CD4-positive, alpha-beta memory T cell (primary cell): ENCODE measurements at regions not wholly inside any gene's neighbourhood (a gene's known extent, or its start where the extent isn't known, plus 50 kb on each side); places are given as distances from the start of the nearest gene placed in this dataset.

Source experiments
- CTCF ChIA-PET: fragments of 350-600 bp; sonication (Branson Sonifier 250); formaldehyde crosslinking; loops from one replicate; lab custom pipeline; 2021; ENCODE audit warnings: inconsistent platforms; ENCODE audit not compliant: partially characterized antibody; lab: Charles Lee
- POLR2A ChIA-PET: fragments of 350-600 bp; sonication (Branson Sonifier 250); formaldehyde crosslinking; loops from one replicate; lab custom pipeline; 2021; ENCODE audit not compliant: partially characterized antibody; lab: Charles Lee
- DNase-seq, 5 donors: peaks; one replicate each; pipeline versions ENCODE4 v3.0.0 to v3.0.0-alpha.2; 2020 to 2022; ENCODE audit warnings: mixed read lengths in 1 of 5
- H3K27ac ChIP-seq: one replicate; pipeline ENCODE4 v1.7.0; 2013; ENCODE audit warnings: low read depth, low read length
- H3K27me3 ChIP-seq: 2 replicates; pipeline ENCODE4 v1.7.0; 2013; ENCODE audit warnings: mild to moderate bottlenecking, low read length, moderate library complexity; ENCODE audit not compliant: insufficient read depth
- H3K36me3 ChIP-seq: 2 replicates; pipeline ENCODE4 v1.7.0; 2013; ENCODE audit warnings: mild to moderate bottlenecking, low read length, moderate library complexity; ENCODE audit not compliant: insufficient read depth
- H3K4me1 ChIP-seq: 2 replicates; pipeline ENCODE4 v1.7.0; 2013; ENCODE audit warnings: mild to moderate bottlenecking, low read length, moderate library complexity; ENCODE audit not compliant: insufficient read depth
- H3K4me3 ChIP-seq, 2 donors: one replicate each; pipeline ENCODE4 v1.7.0; 2013; ENCODE audit warnings: low read length in 2 of 2, mild to moderate bottlenecking in 1 of 2
- H3K9me3 ChIP-seq, 2 donors: one replicate each; pipeline ENCODE4 v1.7.0; 2013; ENCODE audit warnings: low read length in 2 of 2, control low read depth in 1 of 2; ENCODE audit not compliant: control insufficient read depth in 1 of 2
- H3K27ac Mint-ChIP-seq, 7 donors: one replicate each; pipeline ENCODE4 v1.8.0; 2020 to 2021; ENCODE audit warnings: mixed read lengths in 7 of 7, mild to moderate bottlenecking in 6 of 7, inconsistent platforms in 3 of 7, moderate library complexity in 3 of 7
- H3K27me3 Mint-ChIP-seq, 2 donors: one replicate each; pipeline ENCODE4 v1.8.0; 2020 to 2021; ENCODE audit warnings: mixed read lengths in 2 of 2
- H3K36me3 Mint-ChIP-seq, 2 donors: one replicate each; pipeline ENCODE4 v1.8.0; 2020 to 2021; ENCODE audit warnings: mixed read lengths in 2 of 2, inconsistent platforms in 1 of 2, mild to moderate bottlenecking in 1 of 2
- H3K4me1 Mint-ChIP-seq, 4 donors: one replicate each; pipeline ENCODE4 v1.8.0; 2020 to 2021; ENCODE audit warnings: mixed read lengths in 4 of 4, mild to moderate bottlenecking in 1 of 4
- H3K4me3 Mint-ChIP-seq, 8 donors: one replicate each; pipeline ENCODE4 v1.8.0; 2020 to 2021; ENCODE audit warnings: mixed read lengths in 8 of 8, mild to moderate bottlenecking in 7 of 8, moderate library complexity in 6 of 8, inconsistent platforms in 3 of 8
- H3K9me3 Mint-ChIP-seq, 8 donors: one replicate each; pipeline ENCODE4 v1.8.0; 2020 to 2021; ENCODE audit warnings: mixed read lengths in 8 of 8, mild to moderate bottlenecking in 5 of 8, inconsistent platforms in 3 of 8, moderate library complexity in 1 of 8
- intact Hi-C: fragments of 100-400 bp; cut with micrococcal nuclease; formaldehyde crosslinking; loops from one replicate; pipeline ENCODE4 v1.15.1; 2023

- H3K4me1 Mint-ChIP-seq: no peaks in the 10 kb centered on the region
Observed at GRCh38 chr18:78716581-78716980, 263.0 kb upstream of the SALL3 start.

GRCh38 chr18:78717051-78717765, 262.4 kb upstream of the SALL3 start:
- Mint-ChIP-seq H3K27me3 (peaks cover 5 to 6% of the 10 kb centered on the region in 2 donors), H3K9me3 (peaks cover 0 to 2% (median 0%) of the 10 kb centered on the region in 8 donors), H3K36me3 (no peaks in the 10 kb centered on the region), H3K27ac (no peak overlapping the region), H3K4me3 (no peak overlapping the region), H3K4me1 (no peaks in the 10 kb centered on the region)
- ChIA-PET POLR2A (no interaction called here), CTCF (no interaction called here)
- Histone ChIP-seq H3K36me3 (no peaks in the 10 kb centered on the region), H3K4me1 (no peaks in the 10 kb centered on the region), H3K9me3 (no peaks in the 10 kb centered on the region), H3K27ac (no peak overlapping the region), H3K27me3 (no peaks in the 10 kb centered on the region), H3K4me3 (no peak overlapping the region)
- DNase-seq: no peak
- intact Hi-C loops: no loop called here

More at GRCh38 chr18:78716581-78716980, 263.0 kb upstream of the SALL3 start:
- no peak overlapping the region for H3K4me3 ChIP-seq
- Mint-ChIP-seq H3K27ac (no peak overlapping the region), H3K4me3 (no peak overlapping the region), H3K9me3 (peaks cover 0 to 2% (median 0%) of the 10 kb centered on the region in 8 donors), H3K36me3 (no peaks in the 10 kb centered on the region), H3K27me3 (peaks cover 2 to 5% of the 10 kb centered on the region in 2 donors)
- intact Hi-C loops: no loop called here
- ChIA-PET CTCF (no interaction called here), POLR2A (no interaction called here)
- no peak for DNase-seq
- H3K36me3 ChIP-seq: no peaks in the 10 kb centered on the region
- H3K9me3 ChIP-seq: no peaks in the 10 kb centered on the region
- no peaks in the 10 kb centered on the region for H3K4me1 ChIP-seq
- no peaks in the 10 kb centered on the region for H3K27me3 ChIP-seq
- H3K27ac ChIP-seq: no peak overlapping the region

GRCh38 chr18:78717766-78718150, 261.9 kb upstream of the SALL3 start:
- Mint-ChIP-seq H3K36me3 (no peaks in the 10 kb centered on the region), H3K27me3 (peaks cover 5 to 6% of the 10 kb centered on the region in 2 donors), H3K4me3 (no peak overlapping the region), H3K27ac (no peak overlapping the region), H3K9me3 (peaks cover 0 to 2% (median 0%) of the 10 kb centered on the region in 8 donors), H3K4me1 (no peaks in the 10 kb centered on the region)
- intact Hi-C loops: no loop called here
- no peaks in the 10 kb centered on the region for H3K36me3 ChIP-seq
- no peaks in the 10 kb centered on the region for H3K4me1 ChIP-seq
- no peak overlapping the region for H3K27ac ChIP-seq
- no peak overlapping the region for H3K4me3 ChIP-seq
- no peaks in the 10 kb centered on the region for H3K27me3 ChIP-seq
- DNase-seq: no peak
- CTCF ChIA-PET: no interaction called here
- POLR2A ChIA-PET: no interaction called here
- no peaks in the 10 kb centered on the region for H3K9me3 ChIP-seq

- no peaks in the 10 kb centered on the region for H3K4me1 ChIP-seq
- POLR2A ChIA-PET: no interaction called here
Observed at GRCh38 chr18:78719821-78720220, 259.8 kb upstream of the SALL3 start.

DNA sequence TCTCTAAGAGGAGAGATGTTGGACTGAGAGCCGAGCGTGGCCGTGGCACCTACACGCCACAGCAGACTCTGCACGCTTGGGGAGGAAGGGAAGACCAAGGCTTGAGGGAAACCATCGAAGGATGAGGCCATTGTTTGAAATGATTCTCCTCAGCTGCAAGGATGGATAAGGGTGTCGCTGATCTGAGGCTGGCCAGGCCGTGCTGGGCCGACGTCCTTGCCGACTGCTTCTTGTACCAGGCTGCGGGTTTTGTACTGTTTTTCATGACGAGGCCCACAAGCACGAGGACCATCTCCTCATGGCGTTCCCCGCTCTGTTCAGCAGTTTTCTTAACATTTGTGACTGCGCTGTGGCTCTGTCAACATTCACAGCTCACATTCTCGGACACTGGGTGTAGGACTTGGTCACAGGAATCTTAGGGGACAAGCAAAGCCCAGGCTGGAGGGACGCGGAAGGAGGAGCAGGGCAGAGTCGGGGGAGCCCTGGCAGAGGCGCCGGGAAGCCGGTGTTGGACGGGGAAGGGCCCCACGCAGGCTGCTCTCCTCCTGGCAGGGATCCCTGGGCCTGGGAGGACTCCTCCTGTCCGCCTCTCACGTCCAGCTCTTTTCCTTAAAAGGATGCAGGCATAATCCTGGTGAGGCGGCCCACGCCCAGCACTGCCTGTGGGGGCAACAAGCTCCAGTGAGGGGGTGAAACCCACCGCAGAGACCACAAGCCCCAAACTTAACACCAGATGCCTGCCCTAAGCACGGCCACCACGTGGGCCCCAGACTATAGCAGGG, 259.0 kb upstream of the SALL3 start:
- no peaks in the 10 kb centered on the region for H3K4me1 ChIP-seq
- ChIA-PET CTCF (no interaction called here), POLR2A (no interaction called here)
- no peaks in the 10 kb centered on the region for H3K27me3 ChIP-seq
- H3K4me3 ChIP-seq: no peak overlapping the region
- intact Hi-C loops: no loop called here
- no peaks in the 10 kb centered on the region for H3K9me3 ChIP-seq
- Mint-ChIP-seq H3K27ac (no peak overlapping the region), H3K4me1 (no peaks in the 10 kb centered on the region), H3K4me3 (no peak overlapping the region), H3K27me3 (peaks cover 3 to 6% of the 10 kb centered on the region in 2 donors), H3K9me3 (peaks cover 0 to 2% (median 0%) of the 10 kb centered on the region in 8 donors), H3K36me3 (no peaks in the 10 kb centered on the region)
- H3K27ac ChIP-seq: no peak overlapping the region
- no peaks in the 10 kb centered on the region for H3K36me3 ChIP-seq
- DNase-seq: no peak

More at GRCh38 chr18:78719821-78720220, 259.8 kb upstream of the SALL3 start:
- Mint-ChIP-seq H3K9me3 (peaks cover 0 to 2% (median 0%) of the 10 kb centered on the region in 8 donors), H3K4me1 (no peaks in the 10 kb centered on the region), H3K27me3 (peaks cover 3 to 6% of the 10 kb centered on the region in 2 donors), H3K27ac (no peak overlapping the region), H3K4me3 (no peak overlapping the region), H3K36me3 (no peaks in the 10 kb centered on the region)
- Histone ChIP-seq H3K27me3 (no peaks in the 10 kb centered on the region), H3K36me3 (no peaks in the 10 kb centered on the region), H3K4me3 (no peak overlapping the region), H3K9me3 (no peaks in the 10 kb centered on the region), H3K27ac (no peak overlapping the region)
- CTCF ChIA-PET: no interaction called here
- intact Hi-C loops: no loop called here
- DNase-seq: no peak

GRCh38 chr18:78721238-78721875, 258.3 kb upstream of the SALL3 start:
- H3K4me3 Mint-ChIP-seq: no peak overlapping the region
- intact Hi-C loops: no loop called here

GRCh38 chr18:78721981-78722380, 257.6 kb upstream of the SALL3 start:
- Histone ChIP-seq H3K4me1 (no peaks in the 10 kb centered on the region), H3K27me3 (no peaks in the 10 kb centered on the region), H3K4me3 (no peak overlapping the region), H3K36me3 (no peaks in the 10 kb centered on the region), H3K9me3 (no peaks in the 10 kb centered on the region), H3K27ac (no peak overlapping the region)
- Mint-ChIP-seq H3K4me3 (no peak overlapping the region), H3K4me1 (no peaks in the 10 kb centered on the region), H3K36me3 (no peaks in the 10 kb centered on the region), H3K9me3 (peaks cover 0 to 2% (median 0%) of the 10 kb centered on the region in 8 donors), H3K27me3 (peaks cover 3 to 6% of the 10 kb centered on the region in 2 donors), H3K27ac (no peak overlapping the region)
- no peak for DNase-seq
- CTCF ChIA-PET: no interaction called here
- intact Hi-C loops: no loop called here
- POLR2A ChIA-PET: no interaction called here

More at GRCh38 chr18:78721238-78721875, 258.3 kb upstream of the SALL3 start:
- no peak overlapping the region for H3K4me3 ChIP-seq
- H3K36me3 ChIP-seq: no peaks in the 10 kb centered on the region
- POLR2A ChIA-PET: no interaction called here
- DNase-seq: no peak
- H3K9me3 ChIP-seq: no peaks in the 10 kb centered on the region
- H3K27me3 Mint-ChIP-seq: peaks cover 3 to 6% of the 10 kb centered on the region in 2 donors
- no peaks in the 10 kb centered on the region for H3K4me1 ChIP-seq
- no peak overlapping the region for H3K27ac ChIP-seq
- no peaks in the 10 kb centered on the region for H3K27me3 ChIP-seq
- CTCF ChIA-PET: no interaction called here
- H3K27ac Mint-ChIP-seq: no peak overlapping the region
- no peaks in the 10 kb centered on the region for H3K4me1 Mint-ChIP-seq
- H3K9me3 Mint-ChIP-seq: peaks cover 0 to 2% (median 0%) of the 10 kb centered on the region in 8 donors
- no peaks in the 10 kb centered on the region for H3K36me3 Mint-ChIP-seq
